Mammary epithelial cell (primary cell): ENCODE measurements at regions not wholly inside any gene's neighbourhood (a gene's known extent, or its start where the extent isn't known, plus 50 kb on each side); places are given as distances from the start of the nearest gene placed in this dataset.

Experiments used
- CTCF ChIP-seq, 2 donors: IDR thresholded peaks in 1 of 2; conservative IDR thresholded peaks in 1 of 2; 2 replicates each; pipeline ENCODE4 v1.5.1; 2011 to 2012; ENCODE audit warnings: inconsistent platforms in 2 of 2, low read length in 2 of 2, mild to moderate bottlenecking in 2 of 2, control low read depth in 1 of 2, low read depth in 1 of 2; ENCODE audit not compliant: insufficient read depth in 1 of 2; ENCODE audit errors: extremely low read depth in 1 of 2
- EZH2 ChIP-seq: IDR thresholded peaks from 2 replicates; pipeline ENCODE4 v1.6.1; 2012; ENCODE audit warnings: low read length, inconsistent platforms, borderline replicate concordance

- no peak for TF ChIP-seq CTCF (conservative IDR thresholded peaks at IDR 0.05 in 1 of 2, IDR thresholded peaks at IDR 0.05 in 1 of 2; ENCODE audit: extremely low read depth in 1 of 2, insufficient read depth in 1 of 2, low read depth in 1 of 2, low read length in 2 of 2)
- no peak for TF ChIP-seq EZH2
These were observed 833.2 kb upstream of the KLHL1 start for GRCh38 chr13:70941454-70941853.
